Osteoblast (primary cell): ENCODE measurements at regions not wholly inside any gene's neighbourhood (a gene's known extent, or its start where the extent isn't known, plus 50 kb on each side); places are given as distances from the start of the nearest gene placed in this dataset.

Experiments used
- DNase-seq: peaks from one replicate; pipeline ENCODE4 v3.0.0; 2011; ENCODE audit warnings: low spot score, mixed read lengths; ENCODE audit not compliant: insufficient read length; ENCODE audit errors: missing footprints
- H2AFZ ChIP-seq: 2 replicates; pipeline ENCODE4 v1.6.0; 2011; ENCODE audit warnings: mild to moderate bottlenecking, low read length
- H3K27ac ChIP-seq: 2 replicates; pipeline ENCODE4 v1.5.1; 2011; ENCODE audit warnings: mild to moderate bottlenecking, low read depth, low read length, moderate library complexity
- H3K27me3 ChIP-seq: 2 replicates; pipeline ENCODE4 v1.6.0; 2012; ENCODE audit warnings: mild to moderate bottlenecking, control low read depth, inconsistent platforms, low read length, moderate library complexity; ENCODE audit not compliant: insufficient read depth
- H3K36me3 ChIP-seq: 2 replicates; pipeline ENCODE4 v1.5.1; 2011; ENCODE audit warnings: mild to moderate bottlenecking, low read length, control low read depth, moderate library complexity; ENCODE audit not compliant: insufficient read depth
- H3K4me1 ChIP-seq: 2 replicates; pipeline ENCODE4 v1.5.1; 2011; ENCODE audit warnings: mild to moderate bottlenecking, low read length, control low read depth, moderate library complexity; ENCODE audit not compliant: insufficient read depth
- H3K4me2 ChIP-seq: 2 replicates; pipeline ENCODE4 v1.6.0; 2011; ENCODE audit warnings: mild to moderate bottlenecking, low read length; ENCODE audit not compliant: insufficient read depth
- H3K4me3 ChIP-seq: fragments of 200-600 bp; sonication (generic); 3 replicates; pipeline ENCODE4 v1.5.1; 2012; ENCODE audit warnings: mild to moderate bottlenecking, low read length, inconsistent platforms; ENCODE audit not compliant: insufficient read depth
- H3K79me2 ChIP-seq: 2 replicates; pipeline ENCODE4 v1.6.0; 2012; ENCODE audit warnings: mild to moderate bottlenecking, low read length, control low read depth, inconsistent platforms; ENCODE audit not compliant: insufficient read depth
- H3K9me3 ChIP-seq: 2 replicates; pipeline ENCODE4 v1.5.1; 2011; ENCODE audit warnings: low read depth, low read length, control low read depth
- H4K20me1 ChIP-seq: 2 replicates; pipeline ENCODE4 v1.6.0; 2012; ENCODE audit warnings: mild to moderate bottlenecking, low read length, control low read depth; ENCODE audit not compliant: insufficient read depth
- CTCF ChIP-seq: IDR thresholded peaks from 2 replicates; pipeline ENCODE4 v1.5.1; 2011; ENCODE audit warnings: mild to moderate bottlenecking, low read depth, low read length, moderate library complexity; ENCODE audit errors: extremely low read depth

GRCh38 chr6:40849546-40849945 is 189.5 kb downstream of the UNC5CL start:
- Histone ChIP-seq H3K36me3 (no peaks in the 10 kb centered on the region), H3K27me3 (no peaks in the 10 kb centered on the region), H2AFZ (no peak overlapping the region), H3K4me2 (no peak overlapping the region), H3K27ac (no peak overlapping the region), H4K20me1 (no peaks in the 10 kb centered on the region), H3K79me2 (no peaks in the 10 kb centered on the region), H3K4me1 (no peaks in the 10 kb centered on the region), H3K4me3 (no peak overlapping the region), H3K9me3 (no peaks in the 10 kb centered on the region)
- TF ChIP-seq CTCF: no peak
- DNase-seq: no peak

- no peaks in the 10 kb centered on the region for H3K4me1 ChIP-seq
- H3K4me2 ChIP-seq: no peak overlapping the region
- no peaks in the 10 kb centered on the region for H3K36me3 ChIP-seq
- H4K20me1 ChIP-seq: no peaks in the 10 kb centered on the region
- no peak overlapping the region for H3K27ac ChIP-seq
- no peak for TF ChIP-seq CTCF
- no peaks in the 10 kb centered on the region for H3K9me3 ChIP-seq
- DNase-seq: peak; percentile 56
- H3K79me2 ChIP-seq: no peaks in the 10 kb centered on the region
- H3K4me3 ChIP-seq: no peak overlapping the region
- no peak overlapping the region for H2AFZ ChIP-seq
- H3K27me3 ChIP-seq: no peaks in the 10 kb centered on the region
Observed at GRCh38 chr6:40848868-40849514, 190.0 kb downstream of the UNC5CL start.

- no peaks in the 10 kb centered on the region for H4K20me1 ChIP-seq
- H3K9me3 ChIP-seq: no peaks in the 10 kb centered on the region
- no peak overlapping the region for H2AFZ ChIP-seq
- no peaks in the 10 kb centered on the region for H3K27me3 ChIP-seq
- no peak overlapping the region for H3K4me3 ChIP-seq
- no peaks in the 10 kb centered on the region for H3K79me2 ChIP-seq
- no peaks in the 10 kb centered on the region for H3K36me3 ChIP-seq
- H3K4me2 ChIP-seq: no peak overlapping the region
- DNase-seq: no peak
- H3K4me1 ChIP-seq: no peaks in the 10 kb centered on the region
- H3K27ac ChIP-seq: no peak overlapping the region
- TF ChIP-seq CTCF: no peak
Observed at GRCh38 chr6:40848038-40848437, 191.0 kb downstream of the UNC5CL start.

- Histone ChIP-seq H4K20me1 (no peaks in the 10 kb centered on the region), H3K4me3 (no peak overlapping the region), H3K4me2 (no peak overlapping the region), H3K36me3 (no peaks in the 10 kb centered on the region), H3K27me3 (peaks cover 4% of the 10 kb centered on the region), H2AFZ (no peak overlapping the region), H3K4me1 (no peaks in the 10 kb centered on the region), H3K27ac (no peak overlapping the region), H3K79me2 (no peaks in the 10 kb centered on the region), H3K9me3 (no peaks in the 10 kb centered on the region)
- DNase-seq: no peak
- TF ChIP-seq CTCF: peak; percentile 69
Observed at GRCh38 chr6:40845553-40845952, 193.5 kb downstream of the UNC5CL start.
